ENCODE measurements at regions not wholly inside any gene's neighbourhood (a gene's known extent, or its start where the extent isn't known, plus 50 kb on each side); places are given as distances from the start of the nearest gene placed in this dataset.

DNA sequence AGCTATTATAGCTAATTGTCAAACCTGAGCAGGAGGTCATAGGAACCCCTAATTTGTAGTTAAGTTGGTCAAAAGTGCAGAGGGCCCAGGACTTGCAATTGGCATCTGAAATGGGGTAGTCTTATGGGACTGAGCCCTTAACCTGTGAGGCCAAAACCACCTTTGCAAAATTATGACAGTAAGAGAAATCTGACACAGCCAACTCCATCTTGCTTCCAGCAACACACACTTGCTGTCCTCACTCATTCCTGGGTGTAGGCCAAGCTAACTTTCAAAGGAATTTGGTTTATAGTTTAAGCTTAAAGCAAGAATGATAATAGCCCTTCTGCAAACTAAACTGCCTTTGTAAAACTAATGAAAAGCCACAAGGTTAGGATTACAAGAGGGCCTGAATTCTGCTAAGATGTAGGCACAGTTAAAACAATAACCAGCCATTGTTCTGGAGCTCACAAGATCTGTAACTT, 57.6 kb upstream of the FRMD4B start:
- ChIA-PET CTCF (no interaction called here), POLR2A (no interaction called here)
- Mint-ChIP-seq H3K4me3 (ENCODE audit: unreplicated experiment) (no peak overlapping the region), H3K27me3 (ENCODE audit: insufficient read depth, unreplicated experiment) (no peaks in the 10 kb centered on the region), H3K36me3 (ENCODE audit: insufficient read depth, unreplicated experiment) (no peaks in the 10 kb centered on the region), H3K27ac (ENCODE audit: unreplicated experiment) (no peak overlapping the region), H3K9me3 (ENCODE audit: unreplicated experiment) (no peaks in the 10 kb centered on the region), H3K4me1 (ENCODE audit: low read depth, unreplicated experiment) (peaks cover 7% of the 10 kb centered on the region)
- intact Hi-C loops (cut with micrococcal nuclease; ENCODE audit: unreplicated experiment): loop anchor here (5.0 kb wide), 1 partner anchor 229 kb away; no protein-coding TSS in a partner anchor
- H3K4me1 ChIP-seq: peaks cover 17% of the 10 kb centered on the region
- no peaks in the 10 kb centered on the region for H3K36me3 ChIP-seq (ENCODE audit: control insufficient read depth, insufficient read depth, low read length)
- no peaks in the 10 kb centered on the region for H3K27me3 ChIP-seq (replicated peaks; ENCODE audit: control insufficient read depth, insufficient read depth, low read length)
- no peak for DNase-seq
- TF ChIP-seq, protein P1, sequence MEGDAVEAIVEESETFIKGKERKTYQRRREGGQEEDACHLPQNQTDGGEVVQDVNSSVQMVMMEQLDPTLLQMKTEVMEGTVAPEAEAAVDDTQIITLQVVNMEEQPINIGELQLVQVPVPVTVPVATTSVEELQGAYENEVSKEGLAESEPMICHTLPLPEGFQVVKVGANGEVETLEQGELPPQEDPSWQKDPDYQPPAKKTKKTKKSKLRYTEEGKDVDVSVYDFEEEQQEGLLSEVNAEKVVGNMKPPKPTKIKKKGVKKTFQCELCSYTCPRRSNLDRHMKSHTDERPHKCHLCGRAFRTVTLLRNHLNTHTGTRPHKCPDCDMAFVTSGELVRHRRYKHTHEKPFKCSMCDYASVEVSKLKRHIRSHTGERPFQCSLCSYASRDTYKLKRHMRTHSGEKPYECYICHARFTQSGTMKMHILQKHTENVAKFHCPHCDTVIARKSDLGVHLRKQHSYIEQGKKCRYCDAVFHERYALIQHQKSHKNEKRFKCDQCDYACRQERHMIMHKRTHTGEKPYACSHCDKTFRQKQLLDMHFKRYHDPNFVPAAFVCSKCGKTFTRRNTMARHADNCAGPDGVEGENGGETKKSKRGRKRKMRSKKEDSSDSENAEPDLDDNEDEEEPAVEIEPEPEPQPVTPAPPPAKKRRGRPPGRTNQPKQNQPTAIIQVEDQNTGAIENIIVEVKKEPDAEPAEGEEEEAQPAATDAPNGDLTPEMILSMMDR (IDR thresholded peaks at IDR 0.05; ENCODE audit: insufficient read depth in 1 of 2, low read depth in 1 of 2, low read length in 1 of 2, severe bottlenecking in 1 of 2, unreplicated experiment in 1 of 2): no peak
- no peak overlapping the region for H3K4me3 ChIP-seq (ENCODE audit: low read depth, low read length)
- BruUV-seq (replicated peaks): no TSS peak
- H3K9me3 ChIP-seq: peaks cover 5% of the 10 kb centered on the region; the same call in 1 of the 2 replicates

DNA sequence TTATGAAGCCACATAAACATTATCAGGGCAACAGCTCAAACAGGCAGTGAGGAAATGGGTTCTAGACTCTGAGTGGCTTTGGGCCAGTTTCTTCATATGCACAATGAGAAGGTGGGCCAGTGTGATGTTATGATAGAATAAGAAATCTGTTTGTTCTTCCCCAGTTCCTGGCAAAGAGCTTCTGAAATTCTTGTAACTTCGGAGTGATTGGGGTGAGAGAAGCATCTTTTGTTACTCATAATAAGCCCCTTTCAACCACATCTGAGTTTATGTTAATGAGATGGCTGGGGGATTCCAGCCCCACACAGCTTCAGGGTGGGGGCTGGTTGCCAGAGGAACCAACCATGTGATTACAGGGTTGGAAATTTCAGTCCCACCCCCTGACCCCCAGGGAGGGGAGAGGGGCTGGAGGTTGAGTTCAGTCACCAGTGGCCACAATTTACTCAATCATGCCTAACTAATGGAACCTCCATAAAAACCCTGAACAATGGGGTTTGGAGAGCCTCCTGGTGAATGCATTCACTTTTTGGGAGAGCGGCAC, 57.0 kb upstream of the FRMD4B start:
- ChIA-PET POLR2A (no interaction called here), CTCF (no interaction called here)
- Mint-ChIP-seq H3K27ac (ENCODE audit: unreplicated experiment) (no peak overlapping the region), H3K27me3 (ENCODE audit: insufficient read depth, unreplicated experiment) (no peaks in the 10 kb centered on the region), H3K36me3 (ENCODE audit: insufficient read depth, unreplicated experiment) (no peaks in the 10 kb centered on the region), H3K9me3 (ENCODE audit: unreplicated experiment) (no peaks in the 10 kb centered on the region), H3K4me3 (ENCODE audit: unreplicated experiment) (no peak overlapping the region), H3K4me1 (ENCODE audit: low read depth, unreplicated experiment) (peaks cover 7% of the 10 kb centered on the region)
- Histone ChIP-seq H3K4me3 (ENCODE audit: low read depth, low read length) (no peak overlapping the region), H3K36me3 (ENCODE audit: control insufficient read depth, insufficient read depth, low read length) (no peaks in the 10 kb centered on the region), H3K9me3 (peaks cover 5% of the 10 kb centered on the region; the same call in 1 of the 2 replicates), H3K27me3 (replicated peaks; ENCODE audit: control insufficient read depth, insufficient read depth, low read length) (no peaks in the 10 kb centered on the region), H3K4me1 (peaks cover 17% of the 10 kb centered on the region)
- no peak for DNase-seq
- intact Hi-C loops (cut with micrococcal nuclease; ENCODE audit: unreplicated experiment): loop anchor here (5.0 kb wide), 1 partner anchor 229 kb away; no protein-coding TSS in a partner anchor
- BruUV-seq (replicated peaks): no TSS peak
- TF ChIP-seq, protein P1 (IDR thresholded peaks at IDR 0.05; ENCODE audit: insufficient read depth in 1 of 2, low read depth in 1 of 2, low read length in 1 of 2, severe bottlenecking in 1 of 2, unreplicated experiment in 1 of 2): no peak

DNA sequence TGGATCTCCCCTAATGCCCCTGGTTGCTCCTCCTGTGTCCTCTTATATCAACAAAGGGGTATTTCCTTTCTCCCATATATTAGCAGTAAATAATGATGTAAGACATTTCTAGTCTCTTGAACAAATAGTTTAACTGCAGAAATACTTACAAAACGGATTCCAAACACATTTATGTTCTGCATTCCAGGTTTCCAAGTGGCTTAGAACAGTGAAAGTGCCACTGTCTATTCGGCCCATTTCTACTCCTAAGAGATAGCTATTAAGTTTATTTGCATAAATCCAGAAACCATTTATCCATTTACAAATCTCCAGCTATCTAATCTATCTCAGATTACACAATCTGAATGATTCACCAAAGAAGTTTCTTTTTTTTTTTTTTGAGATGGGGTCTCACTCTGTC, 55.8 kb upstream of the FRMD4B start:
- Mint-ChIP-seq H3K4me1 (ENCODE audit: low read depth, unreplicated experiment) (peaks cover 7% of the 10 kb centered on the region), H3K4me3 (ENCODE audit: unreplicated experiment) (no peak overlapping the region), H3K27ac (ENCODE audit: unreplicated experiment) (no peak overlapping the region), H3K9me3 (ENCODE audit: unreplicated experiment) (no peaks in the 10 kb centered on the region), H3K27me3 (ENCODE audit: insufficient read depth, unreplicated experiment) (no peaks in the 10 kb centered on the region), H3K36me3 (ENCODE audit: insufficient read depth, unreplicated experiment) (no peaks in the 10 kb centered on the region)
- no peaks in the 10 kb centered on the region for H3K27me3 ChIP-seq (replicated peaks; ENCODE audit: control insufficient read depth, insufficient read depth, low read length)
- DNase-seq: no peak
- BruUV-seq (replicated peaks): no TSS peak
- intact Hi-C loops (cut with micrococcal nuclease; ENCODE audit: unreplicated experiment): loop anchor here (5.0 kb wide), 1 partner anchor 231 kb away; no protein-coding TSS in a partner anchor
- ChIA-PET CTCF (interaction anchor here (0.6 to 1.1 kb wide), 3 partner anchors 21 to 414 kb away, joined by 3 to 7 read pairs (median 3); no protein-coding TSS in a partner anchor), POLR2A (no interaction called here)
- H3K4me3 ChIP-seq (ENCODE audit: low read depth, low read length): no peak overlapping the region
- peaks cover 5% of the 10 kb centered on the region; the same call in 1 of the 2 replicates for H3K9me3 ChIP-seq
- H3K36me3 ChIP-seq (ENCODE audit: control insufficient read depth, insufficient read depth, low read length): no peaks in the 10 kb centered on the region
- peaks cover 17% of the 10 kb centered on the region for H3K4me1 ChIP-seq
- TF ChIP-seq, protein P1 (IDR thresholded peaks at IDR 0.05; ENCODE audit: insufficient read depth in 1 of 2, low read depth in 1 of 2, low read length in 1 of 2, severe bottlenecking in 1 of 2, unreplicated experiment in 1 of 2): no peak
